K562 (cell line): ENCODE measurements at regions not wholly inside any gene's neighbourhood (a gene's known extent, or its start where the extent isn't known, plus 50 kb on each side); places are given as distances from the start of the nearest gene placed in this dataset.

Experiments
- ATAC-seq: fragments of 200-7000 bp; cut with Tn5 transposase; 3 replicates; pipeline ENCODE4 v1.9.1; 2020; ENCODE audit warnings: moderate library complexity
- BruUV-seq: library from RNA; stranded (reverse); fragments of 400-500 nt; replicated peaks from 2 replicates; lab custom pipeline; 2021; lab: Mats Ljungman, UMichigan
- CTCF ChIA-PET: fragments of 300-600 bp; formaldehyde crosslinking; extraction: SDS; loops from one replicate; lab custom pipeline; 2021; ENCODE audit warnings: low intra/inter-chr PET ratio; lab: Yijun Ruan, JAX
- POLR2A ChIA-PET: fragments of 300-600, 350-650 bp; sonication (Branson Sonifier 250); formaldehyde crosslinking; extraction: SDS; loops from one replicate; lab custom pipeline; 2021; ENCODE audit warnings: antibody characterized with exemption, inconsistent platforms; lab: Yijun Ruan, JAX
- DNase-seq, 4 experiments: peaks; one replicate each; pipeline versions ENCODE4 v3.0.0 to v3.0.0-alpha.2; 2011 to 2018; ENCODE audit warnings: low spot score in 3 of 4, mixed read lengths in 3 of 4; ENCODE audit errors: extremely low read depth in 1 of 4
- FAIRE-seq: peaks from 2 replicates; lab custom pipeline; 2011; peaks lifted over from hg19 to GRCh38; lab: Jason Lieb, UNC
- H2AFZ ChIP-seq: 2 replicates; pipeline ENCODE4 v1.6.0; 2011; ENCODE audit warnings: low read depth, low read length, control low read depth, inconsistent platforms
- H3K27ac ChIP-seq: fragments of 200-600 bp; 3 replicates; pipeline ENCODE4 v1.8.0; 2011; ENCODE audit warnings: low read depth, mild to moderate bottlenecking, control low read depth, inconsistent platforms, low read length, moderate library complexity, mixed read lengths; ENCODE audit errors: extremely low read depth
- H3K27me3 ChIP-seq, 2 experiments: fragments of 300-600 bp in 1 of 2; 2 replicates in 1 of 2; 3 replicates in 1 of 2; pipeline versions ENCODE4 v1.6.0 to v1.8.0; 2011; ENCODE audit warnings: inconsistent platforms in 2 of 2, low read length in 2 of 2, mild to moderate bottlenecking in 1 of 2, mixed read lengths in 1 of 2, moderate library complexity in 1 of 2; ENCODE audit not compliant: control insufficient read depth in 2 of 2, insufficient read depth in 2 of 2
- H3K36me3 ChIP-seq: fragments of 300-600 bp; 3 replicates; pipeline ENCODE4 v1.8.0; 2011; ENCODE audit warnings: mild to moderate bottlenecking, low read length, inconsistent platforms; ENCODE audit not compliant: control insufficient read depth, insufficient read depth
- H3K4me1 ChIP-seq, 2 experiments: fragments of 200-600 bp in 1 of 2; replicated peaks in 1 of 2; 2 replicates in 1 of 2; 3 replicates in 1 of 2; pipeline versions ENCODE4 v1.5.1 to v1.8.0; 2011; ENCODE audit warnings: inconsistent platforms in 2 of 2, low read length in 2 of 2, mild to moderate bottlenecking in 1 of 2, mixed read lengths in 1 of 2, moderate library complexity in 1 of 2; ENCODE audit not compliant: control insufficient read depth in 2 of 2, insufficient read depth in 2 of 2
- H3K4me2 ChIP-seq: 2 replicates; pipeline ENCODE4 v1.6.1; 2011; ENCODE audit warnings: low read length, control low read depth, inconsistent platforms, mixed read lengths; ENCODE audit not compliant: insufficient read depth
- H3K4me3 ChIP-seq: fragments of 200-600 bp; sonication (generic), shearing (Covaris generic); 2 replicates; pipeline ENCODE4 v1.5.1; 2016; ENCODE audit warnings: control low read depth, inconsistent platforms
- H3K79me2 ChIP-seq: fragments of 200-600 bp; 3 replicates; pipeline ENCODE4 v1.8.0; 2011; ENCODE audit warnings: low read length, inconsistent platforms; ENCODE audit not compliant: control insufficient read depth, insufficient read depth
- H3K9ac ChIP-seq, 2 experiments: 2 replicates each; pipeline versions ENCODE4 v1.6.0 to v1.6.1; 2011; ENCODE audit warnings: low read depth in 2 of 2, low read length in 2 of 2, control low read depth in 1 of 2, inconsistent platforms in 1 of 2, mild to moderate bottlenecking in 1 of 2, mixed read lengths in 1 of 2; ENCODE audit not compliant: insufficient read depth in 1 of 2
- H3K9me1 ChIP-seq: one replicate; pipeline ENCODE4 v1.6.0; 2011; ENCODE audit warnings: inconsistent platforms, mild to moderate bottlenecking, low read length, moderate library complexity; ENCODE audit not compliant: control insufficient read depth, insufficient read depth
- H3K9me3 ChIP-seq: replicated peaks from 2 replicates; pipeline ENCODE4 v1.5.1; 2011; ENCODE audit warnings: low read depth, low read length, inconsistent platforms; ENCODE audit not compliant: control insufficient read depth, insufficient read depth
- H4K20me1 ChIP-seq: replicated peaks from 2 replicates; pipeline ENCODE4 v1.6.1; 2011; ENCODE audit warnings: low read length, inconsistent platforms, mixed read lengths; ENCODE audit not compliant: control insufficient read depth, insufficient read depth
- CHD2 ChIP-seq: IDR thresholded peaks from 2 replicates; pipeline ENCODE4 v1.6.1; 2011; ENCODE audit warnings: low read depth, low read length
- ETV5 ChIP-seq: sonication (generic); formaldehyde crosslinking; IDR thresholded peaks from 2 replicates; pipeline ENCODE4 v1.4.0; 2020; ENCODE audit warnings: low read depth, mild to moderate bottlenecking, missing genetic modification reagents
- FOXO4 ChIP-seq: fragments of 450-650 bp; formaldehyde crosslinking; IDR thresholded peaks from 2 replicates; pipeline ENCODE4 v1.4.0; 2020; ENCODE audit warnings: mild to moderate bottlenecking, moderate library complexity
- GTF2F1 ChIP-seq: IDR thresholded peaks from 2 replicates; pipeline ENCODE4 v1.6.1; 2011; ENCODE audit warnings: low read depth, low read length, improper control_type of control experiment
- HDAC1 ChIP-seq, 2 experiments: fragments of 450-650 bp; IDR thresholded peaks; 2 replicates each; pipeline ENCODE4 v1.6.1; 2016 to 2017; ENCODE audit warnings: inconsistent platforms in 1 of 2, mild to moderate bottlenecking in 1 of 2, moderate library complexity in 1 of 2
- HNRNPK ChIP-seq: fragments of 200-400 bp; formaldehyde crosslinking; IDR thresholded peaks from one replicate; pipeline ENCODE4 v1.6.1; 2018; ENCODE audit warnings: mild to moderate bottlenecking, low read depth, low read length; ENCODE audit not compliant: poor library complexity, severe bottlenecking
- IRF9 ChIP-seq: fragments of 450-650 bp; IDR thresholded peaks from 2 replicates; pipeline ENCODE4 v1.6.1; 2016; ENCODE audit warnings: missing biosample characterization, missing genetic modification characterization
- NR1H2 ChIP-seq: sonication (generic); formaldehyde crosslinking; IDR thresholded peaks from 2 replicates; pipeline ENCODE4 v1.4.0; 2020; ENCODE audit warnings: mild to moderate bottlenecking, missing genetic modification reagents
- PRMT5 ChIP-seq: sonication (generic); formaldehyde crosslinking; IDR thresholded peaks from 2 replicates; pipeline ENCODE4 v1.5.0; 2020; ENCODE audit warnings: missing genetic modification reagents
- PYGO2 ChIP-seq: fragments of 450-650 bp; IDR thresholded peaks from 2 replicates; pipeline ENCODE4 v1.6.1; 2016; ENCODE audit warnings: mild to moderate bottlenecking, missing genetic modification characterization, moderate library complexity, missing compliant biosample characterization
- SAFB ChIP-seq: fragments of 200-400 bp; formaldehyde crosslinking; IDR thresholded peaks from 2 replicates; pipeline ENCODE4 v1.6.1; 2017; ENCODE audit warnings: low read depth, low read length, borderline replicate concordance
- TGIF2 ChIP-seq: sonication (generic); formaldehyde crosslinking; IDR thresholded peaks from 2 replicates; pipeline ENCODE4 v1.8.1; 2022; ENCODE audit warnings: mild to moderate bottlenecking, missing genetic modification reagents, moderate library complexity
- ZBTB49 ChIP-seq: sonication (generic); formaldehyde crosslinking; IDR thresholded peaks from 2 replicates; pipeline ENCODE4 v1.8.0; 2022; ENCODE audit warnings: missing genetic modification reagents, mild to moderate bottlenecking, borderline replicate concordance
- WGBS: fragments of 100-300 bp; shearing (Covaris generic); methylation state at CpG from one replicate; pipeline ENCODE4 v1.1.6; 2016; ENCODE audit warnings: low coverage, mixed read lengths; ENCODE audit not compliant: insufficient coverage; ENCODE audit errors: missing lambda C conversion rate; 5-methylcytosine and 5-hydroxymethylcytosine counted together
- in situ Hi-C: fragments of 300-500 bp; cut with MboI; formaldehyde crosslinking; loops from 4 replicates; pipeline ENCODE4 v1.15.0; 2018; ENCODE audit warnings: inconsistent platforms, mixed read lengths
- intact Hi-C: fragments of 100-400 bp; cut with micrococcal nuclease; formaldehyde crosslinking; loops from 2 replicates; pipeline ENCODE4 v1.14.2; 2022
- TF ChIP-seq, protein P1 (sequence below): fragments of 450-650 bp; conservative IDR thresholded peaks from 2 replicates; pipeline ENCODE4 v1.6.1; 2016; ENCODE audit warnings: missing genetic modification characterization, low read depth, mild to moderate bottlenecking, control low read depth, missing compliant biosample characterization
- TF ChIP-seq, protein P2 (sequence below): fragments of 450-650 bp; IDR thresholded peaks from 2 replicates; pipeline ENCODE4 v1.6.1; 2014; ENCODE audit warnings: low read depth, mild to moderate bottlenecking, moderate library complexity, borderline replicate concordance

GRCh38 chr2:223528036-223528435 is 74.1 kb downstream of the SCG2 start:
- Histone ChIP-seq H3K27me3 (no peaks in the 10 kb centered on the region), H3K9me1 (no peaks in the 10 kb centered on the region), H3K9me3 (no peaks in the 10 kb centered on the region), H3K27ac (no peak overlapping the region), H4K20me1 (no peaks in the 10 kb centered on the region), H3K9ac (no peak overlapping the region), H3K4me2 (no peak overlapping the region), H3K36me3 (no peaks in the 10 kb centered on the region), H3K79me2 (no peaks in the 10 kb centered on the region), H2AFZ (no peak overlapping the region), H3K4me1 (no peaks in the 10 kb centered on the region), H3K4me3 (no peak overlapping the region)
- intact Hi-C loops (no loop called here), in situ Hi-C loops (no loop called here)
- ChIA-PET POLR2A (no interaction called here), CTCF (no interaction called here)
- FAIRE-seq: no peak
- 10% methylated on average over 5 of the region's 5 CpGs for WGBS
- DNase-seq: no peak
- no peak for ATAC-seq
- no TSS peak for BruUV-seq
- TF ChIP-seq TGIF2 (CRISPR knock-in tag) (no peak), ZBTB49 (no peak), PYGO2 (tag) (no peak), FOXO4 (CRISPR knock-in tag) (no peak), CHD2 (no peak), HNRNPK (no peak), SAFB (no peak), GTF2F1 (no peak), IRF9 (tag) (no peak), NR1H2 (CRISPR knock-in tag) (no peak), HDAC1 (IDR thresholded peaks at IDR 0.05) (no peak), PRMT5 (CRISPR knock-in tag) (no peak), ETV5 (CRISPR knock-in tag) (no peak)
- TF ChIP-seq, protein P1, sequence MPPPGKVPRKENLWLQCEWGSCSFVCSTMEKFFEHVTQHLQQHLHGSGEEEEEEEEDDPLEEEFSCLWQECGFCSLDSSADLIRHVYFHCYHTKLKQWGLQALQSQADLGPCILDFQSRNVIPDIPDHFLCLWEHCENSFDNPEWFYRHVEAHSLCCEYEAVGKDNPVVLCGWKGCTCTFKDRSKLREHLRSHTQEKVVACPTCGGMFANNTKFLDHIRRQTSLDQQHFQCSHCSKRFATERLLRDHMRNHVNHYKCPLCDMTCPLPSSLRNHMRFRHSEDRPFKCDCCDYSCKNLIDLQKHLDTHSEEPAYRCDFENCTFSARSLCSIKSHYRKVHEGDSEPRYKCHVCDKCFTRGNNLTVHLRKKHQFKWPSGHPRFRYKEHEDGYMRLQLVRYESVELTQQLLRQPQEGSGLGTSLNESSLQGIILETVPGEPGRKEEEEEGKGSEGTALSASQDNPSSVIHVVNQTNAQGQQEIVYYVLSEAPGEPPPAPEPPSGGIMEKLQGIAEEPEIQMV: no peak
- TF ChIP-seq, protein P2, sequence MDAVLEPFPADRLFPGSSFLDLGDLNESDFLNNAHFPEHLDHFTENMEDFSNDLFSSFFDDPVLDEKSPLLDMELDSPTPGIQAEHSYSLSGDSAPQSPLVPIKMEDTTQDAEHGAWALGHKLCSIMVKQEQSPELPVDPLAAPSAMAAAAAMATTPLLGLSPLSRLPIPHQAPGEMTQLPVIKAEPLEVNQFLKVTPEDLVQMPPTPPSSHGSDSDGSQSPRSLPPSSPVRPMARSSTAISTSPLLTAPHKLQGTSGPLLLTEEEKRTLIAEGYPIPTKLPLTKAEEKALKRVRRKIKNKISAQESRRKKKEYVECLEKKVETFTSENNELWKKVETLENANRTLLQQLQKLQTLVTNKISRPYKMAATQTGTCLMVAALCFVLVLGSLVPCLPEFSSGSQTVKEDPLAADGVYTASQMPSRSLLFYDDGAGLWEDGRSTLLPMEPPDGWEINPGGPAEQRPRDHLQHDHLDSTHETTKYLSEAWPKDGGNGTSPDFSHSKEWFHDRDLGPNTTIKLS: no peak
